Panc1 (cell line): ENCODE measurements at regions not wholly inside any gene's neighbourhood (a gene's known extent, or its start where the extent isn't known, plus 50 kb on each side); places are given as distances from the start of the nearest gene placed in this dataset.

ENCODE experiments used
- CTCF ChIP-seq: fragments of 450-650 bp; IDR thresholded peaks from 2 replicates; pipeline ENCODE4 v1.5.1; 2017; ENCODE audit warnings: mild to moderate bottlenecking
- POLR2AphosphoS5 ChIP-seq: IDR thresholded peaks from 2 replicates; pipeline ENCODE4 v1.6.1; 2012; ENCODE audit warnings: mild to moderate bottlenecking, low read depth, low read length, moderate library complexity
- REST ChIP-seq, 2 experiments: IDR thresholded peaks; 2 replicates each; pipeline ENCODE4 v1.6.1; 2011 to 2012; ENCODE audit warnings: low read depth in 2 of 2, control low read depth in 1 of 2, low read length in 1 of 2, mild to moderate bottlenecking in 1 of 2, moderate library complexity in 1 of 2; ENCODE audit not compliant: insufficient read depth in 1 of 2
- SIN3A ChIP-seq: IDR thresholded peaks from 2 replicates; pipeline ENCODE4 v1.6.1; 2012; ENCODE audit warnings: low read depth, mild to moderate bottlenecking, low read length, moderate library complexity, borderline replicate concordance; ENCODE audit not compliant: insufficient read depth
- TCF7L2 ChIP-seq: IDR thresholded peaks from 2 replicates; pipeline ENCODE4 v1.6.1; 2011; ENCODE audit warnings: mild to moderate bottlenecking, low read depth, low read length, inconsistent platforms

GRCh38 chrX:124736553-124737270 is 390.3 kb downstream of the SH2D1A start:
- TF ChIP-seq CTCF (no peak), POLR2AphosphoS5 (no peak), REST (IDR thresholded peaks at IDR 0.05; ENCODE audit: insufficient read depth in 1 of 2, low read depth in 2 of 2, low read length in 1 of 2) (no peak), TCF7L2 (no peak), SIN3A (no peak)
